ENCODE measurements at regions not wholly inside any gene's neighbourhood (a gene's known extent, or its start where the extent isn't known, plus 50 kb on each side); places are given as distances from the start of the nearest gene placed in this dataset.

DNA sequence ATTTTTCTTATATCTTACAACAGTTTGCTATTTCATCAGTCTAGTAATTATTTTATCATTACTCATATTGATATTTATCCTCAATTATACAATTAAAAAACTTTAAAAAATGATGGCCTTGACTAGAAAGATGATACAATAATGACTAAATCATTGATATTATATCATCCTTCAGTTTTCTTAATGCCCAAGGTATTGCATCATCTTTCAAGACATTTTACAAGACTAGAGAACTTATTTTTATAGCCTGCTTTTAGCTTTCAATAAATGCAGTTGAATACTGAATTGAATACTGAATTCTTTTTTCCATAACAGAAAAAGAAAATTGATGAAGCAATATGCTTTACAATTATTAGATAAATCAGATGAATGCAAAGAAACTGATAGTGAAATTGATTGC, 886.5 kb upstream of the LRRC4C start:
- TF ChIP-seq POLR2A (IDR thresholded peaks at IDR 0.05; ENCODE audit: low read depth, low read length) (no peak), POU2F2 (IDR thresholded peaks at IDR 0.05; ENCODE audit: low read depth, low read length) (no peak)

Data from GM12891 (cell line).